Colon (tissue), 2 donors: ENCODE measurements at regions not wholly inside any gene's neighbourhood (a gene's known extent, or its start where the extent isn't known, plus 50 kb on each side); places are given as distances from the start of the nearest gene placed in this dataset.

Source experiments
- FAIRE-seq: peaks from 2 replicates; lab custom pipeline; 2012; peaks lifted over from hg19 to GRCh38; lab: Jason Lieb, UNC
- donor health status: control.
- donor health status: control.

- FAIRE-seq, result no peak
Observed at GRCh38 chr20:12893653-12894052, 115.1 kb upstream of the SPTLC3 start.

- FAIRE-seq, result no peak
Observed at GRCh38 chr20:12894089-12894488, 114.7 kb upstream of the SPTLC3 start.

GRCh38 chr20:12896180-12896579 lies 112.6 kb upstream of the SPTLC3 start:
- FAIRE-seq, result no peak

GRCh38 chr20:12902992-12903391 lies 105.8 kb upstream of the SPTLC3 start:
- FAIRE-seq, result no peak

GRCh38 chr20:12906361-12906760 lies 102.4 kb upstream of the SPTLC3 start:
- FAIRE-seq, result no peak

GRCh38 chr20:12911372-12911771 lies 97.4 kb upstream of the SPTLC3 start:
- no peak for FAIRE-seq

GRCh38 chr20:12913781-12914443 lies 94.9 kb upstream of the SPTLC3 start:
- no peak for FAIRE-seq

- no peak for FAIRE-seq
Observed at GRCh38 chr20:12914804-12915203, 94.0 kb upstream of the SPTLC3 start.

- FAIRE-seq, result no peak
Observed at GRCh38 chr20:12916699-12917098, 92.1 kb upstream of the SPTLC3 start.

- FAIRE-seq, result no peak
Observed at GRCh38 chr20:12924126-12924525, 84.6 kb upstream of the SPTLC3 start.

- no peak for FAIRE-seq
Observed at GRCh38 chr20:12925210-12925755, 83.5 kb upstream of the SPTLC3 start.

- FAIRE-seq, result no peak
Observed at GRCh38 chr20:12925863-12926793, 82.6 kb upstream of the SPTLC3 start.

GRCh38 chr20:12927489-12927888 lies 81.3 kb upstream of the SPTLC3 start:
- no peak for FAIRE-seq

- no peak for FAIRE-seq
Observed at GRCh38 chr20:12928358-12928754, 80.4 kb upstream of the SPTLC3 start.

- no peak for FAIRE-seq
Observed at GRCh38 chr20:12928755-12929401, 79.9 kb upstream of the SPTLC3 start.

- FAIRE-seq, result no peak
Observed at GRCh38 chr20:12936020-12936419, 72.8 kb upstream of the SPTLC3 start.

- FAIRE-seq, result no peak
Observed at GRCh38 chr20:12936524-12936923, 72.2 kb upstream of the SPTLC3 start.

GRCh38 chr20:12941025-12941424 lies 67.7 kb upstream of the SPTLC3 start:
- FAIRE-seq, result no peak

- FAIRE-seq, result no peak
Observed at GRCh38 chr20:12942123-12942522, 66.6 kb upstream of the SPTLC3 start.

- no peak for FAIRE-seq
Observed at GRCh38 chr20:12946789-12947188, 62.0 kb upstream of the SPTLC3 start.

- no peak for FAIRE-seq
Observed at GRCh38 chr20:12947691-12948090, 61.1 kb upstream of the SPTLC3 start.

- no peak for FAIRE-seq
Observed at GRCh38 chr20:12949429-12949980, 59.3 kb upstream of the SPTLC3 start.
